ENCODE measurements at regions not wholly inside any gene's neighbourhood (a gene's known extent, or its start where the extent isn't known, plus 50 kb on each side); places are given as distances from the start of the nearest gene placed in this dataset.

DNA sequence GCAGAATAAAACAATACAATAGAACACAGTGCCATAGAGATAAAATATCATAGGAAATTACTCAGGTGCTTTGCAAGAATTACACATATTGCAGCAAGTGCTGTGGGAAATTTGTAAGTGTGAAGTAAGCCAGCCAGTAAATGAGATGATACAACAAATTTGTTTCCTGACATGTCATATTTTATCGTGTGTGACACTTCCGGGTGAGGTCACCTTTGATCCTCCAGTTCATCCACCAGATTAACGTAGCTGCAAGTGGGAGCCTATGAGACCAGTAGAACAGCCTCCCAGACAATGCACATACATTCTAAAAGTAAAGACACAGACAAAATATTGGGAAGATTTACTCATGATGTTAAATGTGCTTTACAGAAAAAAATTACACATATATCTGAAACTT lies 72.2 kb downstream of the PRDM9 start:
- DNase-seq (ENCODE audit: low read depth): no peak

DNA sequence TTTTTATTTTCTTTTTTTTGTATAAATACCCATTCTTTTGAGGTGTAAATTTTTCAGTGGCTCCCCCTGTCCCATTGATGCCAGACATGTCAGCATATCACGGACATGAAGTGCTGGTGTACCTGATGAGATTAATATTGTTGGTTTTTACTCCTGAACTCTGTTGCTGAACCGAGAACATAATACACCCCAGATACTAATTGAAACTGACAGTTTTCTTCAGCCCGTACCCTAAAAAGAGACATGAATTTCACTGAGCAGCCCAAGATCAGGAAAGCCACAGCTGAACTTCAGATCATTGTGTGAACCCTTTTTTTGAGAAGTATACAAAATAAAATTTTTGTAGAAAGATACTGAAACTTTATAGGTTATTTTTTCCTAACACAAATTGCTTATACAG lies 75.7 kb downstream of the PRDM9 start:
- DNase-seq (ENCODE audit: low read depth): no peak

DNA sequence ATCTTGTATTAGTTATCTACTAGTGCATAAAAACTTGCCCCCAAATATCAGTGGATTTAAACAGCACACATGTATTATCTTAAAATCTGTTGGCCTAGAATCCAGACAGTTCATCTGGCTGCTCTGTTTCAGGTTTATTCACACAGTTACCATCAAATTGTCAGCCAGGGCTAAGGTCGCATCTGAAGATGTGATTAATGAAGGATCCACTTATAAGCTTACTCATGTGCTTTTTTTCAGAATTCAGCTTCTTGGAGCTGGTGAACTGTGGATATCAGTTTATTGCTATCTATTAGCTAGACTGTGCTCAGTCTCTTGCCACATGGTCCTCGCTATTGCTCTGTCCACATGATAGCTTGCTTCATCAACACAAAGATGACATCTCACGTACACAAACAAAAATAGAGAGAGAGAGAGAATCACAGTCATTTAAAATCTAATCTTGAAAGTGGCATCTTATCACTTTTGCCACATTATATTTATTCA lies 81.5 kb downstream of the PRDM9 start:
- DNase-seq (ENCODE audit: low read depth): no peak

DNA sequence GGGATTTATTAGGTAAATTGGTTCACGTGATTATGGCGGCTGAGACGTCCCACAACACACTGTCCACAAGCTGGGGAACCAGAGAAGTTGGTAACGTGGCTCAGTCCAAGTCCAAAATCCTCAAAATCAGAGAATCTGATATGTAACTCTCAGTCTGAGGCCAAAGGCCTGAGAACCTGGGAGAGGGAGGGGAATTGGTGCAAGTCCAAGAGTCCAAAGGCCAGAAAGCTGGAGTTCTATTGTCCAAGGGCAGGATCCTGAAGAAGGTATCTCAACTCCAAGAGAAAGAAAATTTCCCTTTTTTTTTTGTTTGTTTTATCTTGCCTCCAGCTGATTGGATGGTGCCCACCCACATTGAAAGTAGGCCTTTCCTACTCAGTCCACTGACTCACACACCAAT lies 83.8 kb downstream of the PRDM9 start:
- no peak for DNase-seq (ENCODE audit: low read depth)

DNA sequence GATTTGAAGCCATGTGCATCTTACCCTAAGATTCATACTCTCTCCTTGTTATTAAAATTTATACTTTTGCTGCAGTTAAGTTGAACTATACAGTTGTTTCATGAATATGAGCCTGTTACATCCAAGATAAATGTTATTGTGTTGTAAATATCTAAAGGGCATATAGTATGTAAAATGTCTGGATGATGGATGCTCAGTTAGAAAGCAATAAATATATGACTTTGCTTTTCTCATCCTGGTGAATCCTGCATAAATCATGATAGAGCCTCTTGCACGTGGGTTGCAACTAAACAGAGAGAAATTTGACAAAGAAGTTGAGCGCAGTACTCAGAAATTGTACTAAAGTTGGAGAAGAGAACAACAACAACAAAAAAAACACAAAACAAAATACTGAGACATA lies 99.5 kb downstream of the PRDM9 start:
- no peak for DNase-seq (ENCODE audit: low read depth)

DNA sequence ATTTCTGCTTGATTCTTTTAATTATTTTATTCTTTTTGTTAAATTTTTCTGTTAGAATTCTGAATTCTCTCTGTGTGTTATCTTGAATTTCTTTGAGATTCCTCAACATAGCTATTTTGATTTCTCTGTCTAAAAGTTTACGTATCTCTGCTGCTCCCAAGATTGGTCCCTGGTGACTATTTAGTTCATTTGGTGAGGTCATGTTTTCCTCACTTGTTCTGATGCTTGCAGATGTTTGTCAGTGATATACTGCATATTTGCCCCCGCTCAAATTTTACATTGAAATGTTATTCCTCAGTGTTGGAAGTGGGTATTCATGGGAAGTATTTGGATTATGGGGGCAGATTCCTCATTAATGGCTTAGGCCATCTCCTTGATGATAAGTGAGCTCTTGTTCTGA lies 105.3 kb downstream of the PRDM9 start:
- DNase-seq (ENCODE audit: low read depth): no peak

DNA sequence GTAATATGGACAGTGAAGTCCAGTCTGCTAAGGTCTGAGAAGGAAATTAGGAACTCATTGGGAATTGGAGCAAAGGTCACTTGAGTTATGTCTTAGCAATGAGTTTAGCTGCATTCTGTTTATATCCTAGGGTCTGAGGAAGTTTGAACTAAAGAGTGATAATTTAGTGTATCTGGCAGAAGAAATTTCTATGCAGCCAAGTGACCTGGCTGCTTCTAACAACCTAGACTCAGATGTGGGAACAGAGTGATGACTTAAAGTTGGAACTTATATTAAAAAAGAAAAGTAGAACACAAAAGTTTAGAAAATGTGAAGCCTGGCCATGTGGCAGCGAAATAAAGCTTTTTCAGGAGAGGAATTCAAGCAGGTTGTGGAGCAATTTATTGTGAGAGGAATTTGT lies 106.2 kb downstream of the PRDM9 start:
- DNase-seq (ENCODE audit: low read depth): no peak

DNA sequence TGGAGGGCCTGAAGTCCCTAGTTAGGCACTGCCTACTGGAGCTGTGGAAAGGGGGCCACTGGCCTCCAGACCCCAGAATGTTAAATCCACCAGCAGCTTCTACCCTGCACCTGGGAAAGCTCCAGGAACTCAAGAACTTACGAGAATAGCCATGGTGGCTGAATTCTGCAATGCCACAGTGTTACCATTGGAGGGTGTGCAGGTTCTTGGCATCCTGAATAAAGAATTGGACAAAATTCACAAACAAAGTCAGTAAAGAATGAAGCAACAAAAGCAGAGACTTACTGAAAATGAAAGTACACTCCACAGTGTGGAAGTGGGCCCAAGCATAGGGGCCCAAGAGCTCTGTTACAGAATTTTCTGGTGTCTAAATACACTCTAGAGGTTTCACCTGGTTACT lies 107.0 kb downstream of the PRDM9 start:
- DNase-seq (ENCODE audit: low read depth): no peak

DNA sequence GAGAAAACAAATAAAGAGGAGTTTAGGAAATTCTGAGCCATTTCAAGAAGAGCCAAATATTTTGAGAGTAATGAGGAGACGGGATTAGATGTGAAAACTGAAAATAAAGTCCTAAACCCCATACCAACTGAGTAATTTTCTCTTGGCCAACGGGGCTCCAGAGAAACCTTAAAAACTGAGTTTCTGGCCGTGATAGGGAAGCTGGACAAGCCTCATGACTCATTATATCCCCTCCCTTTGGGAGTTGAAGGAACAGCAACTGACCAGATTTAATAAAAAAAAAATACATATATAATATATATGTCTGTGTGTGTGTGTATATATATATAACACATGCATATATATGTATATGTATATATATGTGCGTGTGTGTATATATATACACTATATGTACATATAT lies 119.6 kb downstream of the PRDM9 start:
- no peak for DNase-seq (ENCODE audit: low read depth)

DNA sequence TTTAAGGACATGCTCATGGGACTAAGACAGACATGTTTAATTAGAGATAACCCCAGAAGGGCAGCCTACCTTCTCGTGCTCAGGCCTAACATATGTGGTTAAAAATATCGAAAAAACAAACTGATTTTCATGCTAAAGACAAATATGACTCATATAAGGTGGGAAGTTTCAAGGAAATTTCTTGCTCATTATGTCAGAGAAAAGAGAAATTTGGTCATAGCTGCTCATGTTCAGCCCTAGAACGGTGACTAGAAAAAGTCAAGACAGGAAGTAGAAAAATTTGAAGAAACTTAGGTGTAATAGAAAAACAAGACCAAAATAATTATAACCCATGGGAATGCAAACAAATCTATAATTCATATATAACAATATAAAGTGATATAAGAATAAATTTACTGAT lies 120.6 kb downstream of the PRDM9 start:
- no peak for DNase-seq (ENCODE audit: low read depth)

DNA sequence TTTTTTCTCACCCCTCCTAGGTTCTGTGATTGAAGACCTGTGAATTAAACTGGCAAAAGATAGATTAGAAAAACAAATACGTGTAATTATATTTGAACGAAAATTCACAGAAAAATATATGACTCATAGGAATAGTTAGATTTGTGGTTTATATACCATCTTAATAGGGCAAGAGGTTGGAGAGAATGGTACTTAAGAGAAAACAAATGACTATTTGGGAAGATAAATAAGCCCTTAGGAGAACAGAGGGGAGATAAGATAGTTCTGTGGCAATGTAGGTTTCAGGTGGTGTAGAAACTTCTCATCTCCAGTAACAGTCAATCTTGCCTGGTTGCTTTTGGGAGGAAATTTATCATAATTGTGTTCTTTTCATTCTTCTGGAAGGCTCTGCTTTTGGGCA lies 122.0 kb downstream of the PRDM9 start:
- DNase-seq (ENCODE audit: low read depth): no peak

DNA sequence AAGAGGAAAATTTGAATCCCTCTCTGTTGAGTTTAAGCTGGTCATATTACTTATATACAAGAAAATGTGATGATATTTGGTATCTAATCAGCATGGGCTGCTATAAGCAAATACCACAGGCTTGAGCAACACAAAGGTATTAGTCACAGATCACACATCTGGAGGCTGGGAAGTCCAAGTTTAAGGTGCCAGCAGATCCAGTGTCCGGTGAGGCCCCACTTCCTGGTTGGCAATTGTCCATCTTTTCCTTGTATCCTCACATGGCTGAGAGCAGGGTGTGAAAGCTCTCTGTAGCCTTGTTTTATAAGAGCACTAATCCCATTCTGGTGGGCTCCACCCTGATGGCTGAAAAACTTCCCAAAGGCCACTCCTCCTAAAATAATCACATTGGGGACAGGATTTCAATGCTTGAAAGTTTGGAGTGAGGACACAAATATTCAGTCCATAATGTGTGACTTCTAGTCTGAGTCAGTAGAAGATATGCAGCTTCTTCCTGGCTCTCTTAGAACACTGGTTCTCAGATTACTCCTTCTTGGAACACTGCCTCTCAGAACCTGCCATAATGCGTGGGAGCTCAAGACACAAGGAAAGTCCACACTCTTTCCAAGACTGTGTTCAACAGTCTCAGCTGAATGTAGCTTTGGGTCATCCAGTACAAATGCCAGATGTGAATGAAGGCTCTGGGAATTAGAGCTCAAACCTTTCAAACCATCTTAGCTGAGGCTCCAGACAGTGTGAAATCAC lies 124.1 kb downstream of the PRDM9 start:
- no peak for DNase-seq (ENCODE audit: low read depth)

DNA sequence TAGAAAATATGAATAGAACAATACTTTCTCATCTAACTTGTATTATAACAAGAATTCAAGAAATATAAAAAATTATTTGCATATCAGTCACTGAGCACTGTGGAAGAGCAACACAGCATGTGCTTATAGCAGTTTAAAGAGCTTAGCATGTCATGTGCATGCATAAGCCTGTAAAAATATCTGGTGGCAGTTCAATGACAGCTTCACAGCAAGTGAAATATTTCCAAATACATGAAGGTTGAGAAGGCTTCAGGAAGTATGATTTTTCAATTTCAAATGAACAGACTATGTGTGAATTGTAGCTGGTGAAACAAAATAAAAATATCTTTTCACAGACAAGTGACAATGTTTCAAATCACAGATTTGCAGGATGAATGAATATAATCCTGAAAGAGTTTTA lies 128.5 kb downstream of the PRDM9 start:
- no peak for DNase-seq (ENCODE audit: low read depth)

DNA sequence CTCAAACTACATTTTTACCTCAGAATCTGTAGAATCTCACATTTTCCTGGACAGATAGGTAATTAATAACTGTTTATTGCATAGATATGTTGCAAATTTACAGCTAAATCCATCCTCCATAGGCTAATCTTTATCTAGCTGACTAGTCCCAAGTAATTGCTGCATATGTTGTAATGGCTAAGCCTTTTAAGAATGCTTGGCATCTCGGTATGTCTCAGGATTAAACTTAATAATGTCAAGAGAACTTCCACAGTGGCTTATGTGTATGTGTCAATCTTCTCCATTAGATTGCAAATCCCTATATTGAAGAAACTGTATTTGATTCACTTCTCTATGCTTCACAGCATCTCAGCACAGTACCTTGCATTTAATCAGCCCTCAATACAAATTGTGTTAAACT lies 131.9 kb downstream of the PRDM9 start:
- DNase-seq (ENCODE audit: low read depth): no peak

DNA sequence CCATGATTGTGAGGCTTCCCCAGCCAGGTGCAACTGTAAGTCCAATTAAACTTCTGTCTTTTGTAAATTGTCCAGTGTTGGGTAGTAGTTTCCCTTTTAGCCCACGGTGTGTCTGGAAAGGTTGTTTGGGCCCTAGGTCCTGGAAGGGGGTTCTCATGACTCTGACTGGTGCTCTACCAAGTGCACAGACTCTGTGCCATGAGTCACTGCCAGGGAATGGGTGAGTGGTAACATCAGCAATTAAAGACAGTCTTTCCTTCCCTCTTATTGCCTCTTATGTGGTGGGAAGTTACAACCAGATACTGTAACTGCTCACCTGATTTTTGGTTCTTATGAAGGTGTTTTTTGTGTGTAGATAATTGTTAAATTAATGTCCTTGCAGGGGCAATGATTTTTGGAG lies 141.2 kb downstream of the PRDM9 start:
- DNase-seq (ENCODE audit: low read depth): no peak

DNA sequence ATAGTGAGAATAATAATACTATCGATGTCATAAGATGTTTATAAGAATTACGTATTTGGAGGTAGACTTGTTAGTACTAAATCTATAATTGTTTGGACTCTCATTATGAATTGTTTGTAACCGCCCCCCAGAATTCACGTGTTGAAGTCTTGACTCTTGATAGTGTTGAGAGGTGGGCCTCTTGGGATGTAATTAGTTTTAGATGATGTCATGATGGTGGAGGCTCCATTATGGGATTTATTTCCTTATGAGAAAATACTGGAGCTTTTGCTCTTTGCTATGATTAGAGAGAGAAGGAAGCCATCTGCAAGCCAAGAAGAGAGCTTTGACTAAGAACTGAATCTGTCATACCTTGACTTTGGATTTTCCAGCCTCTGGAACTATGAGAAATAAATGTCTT lies 142.2 kb downstream of the PRDM9 start:
- DNase-seq (ENCODE audit: low read depth): no peak

DNA sequence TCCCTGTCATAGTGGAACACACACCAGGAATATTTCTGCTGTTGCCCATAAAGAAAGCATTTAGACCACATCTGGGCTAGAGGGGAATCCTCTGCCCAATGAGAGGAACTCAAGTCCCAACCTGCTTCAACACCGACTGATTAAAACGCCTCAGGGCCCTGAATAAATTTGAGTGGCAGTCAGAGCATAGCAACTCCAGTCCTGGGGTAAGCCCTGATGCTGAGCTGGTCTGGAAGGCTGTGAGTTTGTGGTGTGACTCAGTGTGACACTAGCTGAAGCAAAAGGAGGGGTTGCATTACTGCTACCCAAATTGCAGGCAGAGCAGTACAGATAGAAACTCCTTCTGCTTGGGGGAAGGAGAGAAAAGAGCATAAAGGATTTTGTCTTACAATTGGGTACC lies 148.3 kb downstream of the PRDM9 start:
- no peak for DNase-seq (ENCODE audit: low read depth)

DNA sequence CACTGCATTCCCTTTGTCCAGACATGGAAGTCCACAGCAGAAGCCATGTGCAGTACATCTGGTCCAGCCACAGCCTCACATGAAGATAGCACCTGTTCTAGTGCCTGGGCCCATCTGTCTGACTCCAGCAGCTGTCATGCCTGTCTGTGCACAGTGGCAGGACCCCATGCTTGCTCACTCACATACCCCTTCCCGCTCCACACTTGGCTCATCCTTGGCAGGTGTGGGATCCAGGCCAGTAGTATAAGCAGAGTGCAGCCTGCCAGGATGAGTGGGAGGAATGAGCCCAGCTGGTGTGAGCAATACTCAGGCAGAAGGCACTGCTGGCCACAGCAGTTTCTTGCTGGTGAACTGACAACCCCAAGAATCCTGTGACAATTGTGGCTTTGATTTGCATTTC lies 168.0 kb downstream of the PRDM9 start:
- DNase-seq (ENCODE audit: low read depth): no peak

DNA sequence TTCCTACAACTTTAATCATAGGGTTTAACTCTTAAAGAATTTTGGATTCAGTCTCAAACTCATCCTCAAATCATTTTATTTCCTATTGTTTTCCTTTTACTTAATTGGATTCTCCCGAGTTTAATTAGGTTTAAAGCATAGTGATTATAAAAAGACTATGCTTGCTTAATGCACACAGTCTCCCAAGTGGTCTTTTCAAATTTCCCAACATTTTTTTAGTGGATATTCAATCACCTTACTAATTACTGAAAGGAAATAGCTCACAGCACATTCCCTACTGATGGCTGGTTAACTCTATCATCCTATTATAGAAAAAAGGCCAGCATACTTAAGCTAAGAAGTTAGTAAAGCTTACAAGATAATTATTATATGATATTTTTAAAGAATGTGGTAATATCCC lies 170.6 kb downstream of the PRDM9 start:
- DNase-seq (ENCODE audit: low read depth): no peak

DNA sequence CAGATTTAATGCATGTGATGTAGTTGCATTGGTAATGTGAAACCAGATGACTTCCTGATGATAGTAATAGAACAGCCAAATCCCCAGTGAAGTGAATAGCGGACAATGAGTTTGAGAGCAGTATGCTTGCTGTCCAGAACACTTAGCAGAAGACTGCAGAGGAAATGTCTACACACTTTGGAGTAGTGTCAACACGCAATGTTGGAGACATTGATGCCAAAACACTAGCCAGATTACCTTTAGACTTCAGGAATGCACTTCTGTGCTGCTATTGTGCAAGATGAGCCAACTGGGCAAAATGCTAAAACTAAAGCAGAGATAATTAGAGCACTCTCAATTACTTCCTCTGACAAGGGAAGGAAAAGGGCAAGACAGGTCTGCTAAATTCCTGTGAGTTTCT lies 176.7 kb downstream of the PRDM9 start:
- no peak for DNase-seq (ENCODE audit: low read depth)

DNA sequence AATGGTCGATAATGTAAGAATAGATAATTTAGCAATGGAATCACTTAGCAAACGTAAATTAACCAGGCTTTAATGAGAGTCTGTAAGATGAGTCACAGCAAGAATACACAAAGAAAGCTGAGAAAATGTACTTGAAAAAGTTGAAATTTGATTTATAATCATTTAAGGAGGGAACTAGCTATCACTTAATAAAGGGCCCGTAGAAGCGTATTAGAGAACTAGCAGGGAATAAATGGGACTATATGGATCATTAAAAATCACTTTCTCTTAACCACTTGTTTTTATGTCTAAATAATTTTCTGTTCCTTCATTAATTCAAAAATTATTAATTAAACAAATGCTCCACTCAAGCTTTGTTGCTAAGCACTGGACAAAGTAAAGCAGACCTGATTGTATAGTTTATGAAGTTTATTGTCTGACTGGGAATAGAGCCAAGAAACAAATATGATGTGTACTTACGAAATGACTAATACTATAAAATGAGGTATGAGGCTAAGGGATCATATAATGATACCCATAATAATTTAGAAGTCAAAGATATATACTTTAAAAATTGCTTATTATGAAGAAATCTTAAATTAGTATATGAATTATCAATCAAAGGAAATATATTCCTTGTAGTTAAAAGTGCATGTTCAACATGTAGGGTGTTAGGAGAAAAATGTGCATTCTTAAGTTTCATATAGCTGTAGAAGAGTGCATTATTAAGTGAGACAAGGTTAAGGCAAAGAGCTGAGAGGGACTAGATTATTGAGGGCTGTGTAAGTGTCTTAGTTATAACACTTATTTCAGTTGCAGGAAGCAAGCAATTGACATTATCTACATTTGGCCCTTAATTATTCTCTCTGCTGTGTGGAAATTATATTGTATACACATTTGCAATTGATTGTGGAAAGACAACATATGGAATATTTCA lies 196.8 kb downstream of the PRDM9 start:
- no peak for DNase-seq (ENCODE audit: low read depth)

DNA sequence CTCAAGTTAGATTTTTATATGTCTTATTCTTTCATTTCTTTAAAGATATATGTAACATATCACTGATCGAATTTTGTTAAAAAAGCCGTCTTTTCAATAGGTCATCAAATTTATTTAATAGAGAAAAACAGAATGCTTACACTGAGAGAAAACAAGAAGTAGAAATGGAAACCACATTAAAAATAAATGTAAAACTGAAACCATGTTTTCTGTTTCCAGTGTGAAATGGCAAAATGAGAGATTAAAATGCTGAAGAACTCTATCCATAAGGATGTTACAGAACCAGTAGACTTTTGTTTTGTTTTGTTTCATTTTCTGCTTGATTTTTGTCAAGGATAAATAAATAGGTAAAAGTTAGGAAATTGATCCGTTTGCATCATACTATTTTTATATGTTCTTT lies 210.1 kb downstream of the PRDM9 start:
- no peak for DNase-seq (ENCODE audit: low read depth)

DNA sequence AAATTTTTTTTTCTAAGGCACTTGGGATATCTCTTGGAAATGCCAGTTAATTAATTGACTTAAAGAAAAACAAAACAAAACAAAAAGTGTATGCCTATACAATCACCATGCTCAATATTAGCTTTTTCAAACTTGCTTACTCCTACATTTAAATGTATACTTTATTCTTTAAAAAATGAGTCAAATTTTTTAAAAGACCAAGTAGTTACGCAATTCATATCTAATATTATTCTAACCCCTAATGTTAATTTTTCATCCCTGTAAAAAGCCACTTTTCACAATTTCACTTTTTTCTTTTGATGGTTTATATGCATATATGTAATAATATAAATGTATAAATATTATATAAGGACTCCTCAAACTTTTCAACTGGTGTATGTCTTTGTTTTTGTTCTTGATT lies 211.2 kb downstream of the PRDM9 start:
- DNase-seq (ENCODE audit: low read depth): no peak

Measured in M059J (cell line).